ENCODE measurements at regions not wholly inside any gene's neighbourhood (a gene's known extent, or its start where the extent isn't known, plus 50 kb on each side); places are given as distances from the start of the nearest gene placed in this dataset.

GRCh38 chr2:222037211-222037610 is 261.6 kb downstream of the PAX3 start:
- TF ChIP-seq YY1 (IDR thresholded peaks at IDR 0.05; ENCODE audit: insufficient read depth, insufficient read length): no peak
- no peak for TF ChIP-seq ZNF274 (IDR thresholded peaks at IDR 0.05; ENCODE audit: low read depth, low read length)
- TF ChIP-seq SUZ12 (IDR thresholded peaks at IDR 0.05; ENCODE audit: extremely low read depth, insufficient read depth, insufficient read length): no peak
